A673 (cell line): ENCODE measurements at regions not wholly inside any gene's neighbourhood (a gene's known extent, or its start where the extent isn't known, plus 50 kb on each side); places are given as distances from the start of the nearest gene placed in this dataset.

Experiments
- EZH2 ChIP-seq: fragments of 200-600 bp; sonication (generic); IDR thresholded peaks from 2 replicates; pipeline ENCODE4 v1.6.1; 2017; ENCODE audit warnings: borderline replicate concordance, low read depth, mild to moderate bottlenecking, mixed read lengths, antibody characterized with exemption, low read length; ENCODE audit not compliant: poor library complexity, severe bottlenecking
- TF ChIP-seq, protein P1 (sequence below): fragments of 300-800, 200-600 bp; sonication (generic); conservative IDR thresholded peaks from 2 replicates; pipeline ENCODE4 v1.5.1; 2017; ENCODE audit warnings: low read depth, mild to moderate bottlenecking, antibody characterized with exemption, low read length, moderate library complexity, mixed read lengths

- TF ChIP-seq, protein P1, sequence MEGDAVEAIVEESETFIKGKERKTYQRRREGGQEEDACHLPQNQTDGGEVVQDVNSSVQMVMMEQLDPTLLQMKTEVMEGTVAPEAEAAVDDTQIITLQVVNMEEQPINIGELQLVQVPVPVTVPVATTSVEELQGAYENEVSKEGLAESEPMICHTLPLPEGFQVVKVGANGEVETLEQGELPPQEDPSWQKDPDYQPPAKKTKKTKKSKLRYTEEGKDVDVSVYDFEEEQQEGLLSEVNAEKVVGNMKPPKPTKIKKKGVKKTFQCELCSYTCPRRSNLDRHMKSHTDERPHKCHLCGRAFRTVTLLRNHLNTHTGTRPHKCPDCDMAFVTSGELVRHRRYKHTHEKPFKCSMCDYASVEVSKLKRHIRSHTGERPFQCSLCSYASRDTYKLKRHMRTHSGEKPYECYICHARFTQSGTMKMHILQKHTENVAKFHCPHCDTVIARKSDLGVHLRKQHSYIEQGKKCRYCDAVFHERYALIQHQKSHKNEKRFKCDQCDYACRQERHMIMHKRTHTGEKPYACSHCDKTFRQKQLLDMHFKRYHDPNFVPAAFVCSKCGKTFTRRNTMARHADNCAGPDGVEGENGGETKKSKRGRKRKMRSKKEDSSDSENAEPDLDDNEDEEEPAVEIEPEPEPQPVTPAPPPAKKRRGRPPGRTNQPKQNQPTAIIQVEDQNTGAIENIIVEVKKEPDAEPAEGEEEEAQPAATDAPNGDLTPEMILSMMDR, result no peak
- no peak for TF ChIP-seq EZH2
Measured at GRCh38 chr11:28447226-28447625, 339.0 kb downstream of the METTL15 start.
